ENCODE measurements at regions not wholly inside any gene's neighbourhood (a gene's known extent, or its start where the extent isn't known, plus 50 kb on each side); places are given as distances from the start of the nearest gene placed in this dataset.

- H3K4ac ChIP-seq (replicated peaks; ENCODE audit: insufficient read length, low read depth, low read length), result no peak overlapping the region
- H3K56ac ChIP-seq (replicated peaks; ENCODE audit: insufficient read length, low read depth, low read length), result no peak overlapping the region
- H3K14ac ChIP-seq (ENCODE audit: insufficient read length), result no peak overlapping the region
- H2BK12ac ChIP-seq (ENCODE audit: low read depth, low read length), result no peak overlapping the region
- no peak overlapping the region for H2BK15ac ChIP-seq (ENCODE audit: low read length)
- H3K4me1 ChIP-seq (replicated peaks in 1 of 4; ENCODE audit: control insufficient read depth in 3 of 4, insufficient read depth in 4 of 4, low read length in 3 of 4), result no peaks in the 10 kb centered on the region; a peak in 1 of 7 replicates
- no peak overlapping the region for H2BK120ac ChIP-seq (replicated peaks; ENCODE audit: low read depth, low read length)
- peaks cover 0 to 2% (median 0%) of the 10 kb centered on the region in 4 experiments; a peak in 1 of 7 replicates for H3K27me3 ChIP-seq (replicated peaks in 1 of 4; ENCODE audit: control insufficient read depth in 3 of 4, extremely low read depth in 1 of 4, insufficient read depth in 3 of 4, low read length in 3 of 4)
- H3K79me2 ChIP-seq (ENCODE audit: control insufficient read depth in 1 of 2, insufficient read depth in 2 of 2, low read length in 2 of 2), result no peaks in the 10 kb centered on the region
- DNase-seq (ENCODE audit: low read depth in 1 of 2, low spot score in 2 of 2) (peak; percentile 73 to 85), FAIRE-seq (peak; percentile 97)
- ChIA-PET POLR2A (ENCODE audit: partially characterized antibody) (no interaction called here), CTCF (ENCODE audit: partially characterized antibody) (interaction anchor here (0.6 to 2.5 kb wide), 32 partner anchors 12 to 1883 kb away, joined by 3 to 13 read pairs (median 4); no protein-coding TSS in a partner anchor)
- no peaks in the 10 kb centered on the region for H3K23me2 ChIP-seq (ENCODE audit: low read depth, low read length)
- H3K9ac ChIP-seq (replicated peaks in 1 of 4; ENCODE audit: extremely low read depth in 1 of 4, low read depth in 3 of 4, low read length in 3 of 4), result no peak overlapping the region
- H3K27ac ChIP-seq (ENCODE audit: low read depth, low read length), result no peak overlapping the region
- H4K91ac ChIP-seq (replicated peaks; ENCODE audit: insufficient read length, low read length), result no peak overlapping the region
- H3K9me3 ChIP-seq (ENCODE audit: insufficient read depth in 2 of 2, low read depth in 1 of 2, low read length in 1 of 2), result 0 out of 4 replicates have a peak, but pooled peaks cover 0 to 2% of the 10 kb centered on the region in 2 experiments
- no peak overlapping the region for H3K23ac ChIP-seq (ENCODE audit: insufficient read length)
- H2AFZ ChIP-seq (ENCODE audit: low read length), result 0 out of 2 replicates have a peak overlapping the region, but pooled peaks have one; percentile 35
- no peaks in the 10 kb centered on the region for H3K36me3 ChIP-seq (ENCODE audit: control insufficient read depth in 2 of 4, insufficient read depth in 4 of 4, low read length in 3 of 4)
- H2BK20ac ChIP-seq (ENCODE audit: low read length), result no peak overlapping the region
- no peak overlapping the region for H4K5ac ChIP-seq (ENCODE audit: insufficient read length, low read depth, low read length)
- H3K18ac ChIP-seq (ENCODE audit: extremely low read depth, low read length), result no peak overlapping the region
- H4K8ac ChIP-seq (ENCODE audit: extremely low read depth, insufficient read depth, low read length), result no peak overlapping the region
- no peaks in the 10 kb centered on the region for H4K20me1 ChIP-seq (replicated peaks in 1 of 2; ENCODE audit: control insufficient read depth in 1 of 2, insufficient read depth in 2 of 2, low read length in 2 of 2)
- H2BK5ac ChIP-seq (ENCODE audit: low read depth, low read length), result no peak overlapping the region
- H2AK5ac ChIP-seq (ENCODE audit: low read depth, low read length), result no peak overlapping the region
- 55% methylated on average over 9 of the region's 9 CpGs; no CpG with 5 or more reads in 1 of the 2 experiments for WGBS, 2 experiments (ENCODE audit: extremely low coverage in 1 of 2, insufficient coverage in 1 of 2, insufficient read length in 1 of 2, insufficient replicate concordance in 2 of 2, low coverage in 1 of 2, low lambda C conversion rate in 2 of 2, missing lambda C conversion rate in 1 of 2)
- no peaks in the 10 kb centered on the region for H3K79me1 ChIP-seq (ENCODE audit: low read depth, low read length)
- no peak overlapping the region for H3K4me3 ChIP-seq (ENCODE audit: extremely low read depth in 1 of 4, insufficient read depth in 2 of 4, low read depth in 3 of 4, low read length in 4 of 4)
- H3K4me2 ChIP-seq (ENCODE audit: insufficient read depth in 1 of 2, low read depth in 2 of 2, low read length in 2 of 2), result no peak overlapping the region
- TF ChIP-seq JUND (IDR thresholded peaks at IDR 0.05; ENCODE audit: low read length) (no peak), GTF2F1 (IDR thresholded peaks at IDR 0.05; ENCODE audit: borderline replicate concordance, low read depth, low read length) (no peak), SRF (IDR thresholded peaks at IDR 0.05; ENCODE audit: low read depth, low read length) (no peak), E2F6 (IDR thresholded peaks at IDR 0.05) (no peak), RFX5 (IDR thresholded peaks at IDR 0.05; ENCODE audit: borderline replicate concordance, low read depth, low read length) (no peak), RAD21 (IDR thresholded peaks at IDR 0.05 in 1 of 2, conservative IDR thresholded peaks at IDR 0.05 in 1 of 2; ENCODE audit: low read depth in 2 of 2, low read length in 2 of 2) (peak; percentile 78 to 84), RNF2 (IDR thresholded peaks at IDR 0.05; ENCODE audit: borderline replicate concordance, low read depth, low read length, missing control alignments, poor library complexity, severe bottlenecking) (no peak), CBX8 (IDR thresholded peaks at IDR 0.05; ENCODE audit: borderline replicate concordance, low read depth, low read length) (no peak), EGR1 (IDR thresholded peaks at IDR 0.05; ENCODE audit: borderline replicate concordance, low read depth, low read length) (0 out of 2 replicates have a peak, but pooled peaks have one; percentile 40), MAX (IDR thresholded peaks at IDR 0.05) (0 out of 2 replicates have a peak, but pooled peaks have one; percentile 46)
Observed at GRCh38 chr3:35908366-35909232, 269.3 kb downstream of the ARPP21 start.

All from H1 (cell line).